ENCODE measurements at regions not wholly inside any gene's neighbourhood (a gene's known extent, or its start where the extent isn't known, plus 50 kb on each side); places are given as distances from the start of the nearest gene placed in this dataset.

DNA sequence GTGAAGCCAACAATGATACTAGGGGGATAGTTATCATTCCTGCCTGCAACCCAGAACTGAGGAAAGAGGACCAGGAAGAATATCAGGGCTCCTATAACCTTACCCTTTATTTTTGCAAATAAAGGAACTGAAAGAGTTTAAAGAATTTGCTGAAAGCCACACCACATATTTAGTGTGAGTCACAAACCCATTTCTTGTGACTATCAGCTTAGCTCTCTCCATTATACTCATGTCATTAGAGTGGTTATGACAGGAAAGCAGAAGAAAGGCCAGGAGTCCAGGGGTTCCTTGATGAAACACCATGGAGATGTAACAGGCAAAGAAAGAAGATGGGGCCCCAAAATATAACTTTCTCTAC lies 141.1 kb upstream of the SAMSN1 start:
- Histone ChIP-seq H3K79me2 (ENCODE audit: insufficient read depth, low read length) (no peaks in the 10 kb centered on the region), H4K5ac (ENCODE audit: insufficient read length, low read depth, low read length) (no peak overlapping the region), H3K14ac (ENCODE audit: insufficient read depth, low read length) (no peak overlapping the region), H3K9me3 (ENCODE audit: control insufficient read depth, low read depth, low read length) (no peaks in the 10 kb centered on the region), H3K4ac (ENCODE audit: low read depth, low read length) (no peak overlapping the region), H3K4me2 (ENCODE audit: insufficient read depth, insufficient read length, low read length) (no peak overlapping the region), H4K91ac (ENCODE audit: insufficient read length, low read depth, low read length) (no peak overlapping the region), H3K23ac (ENCODE audit: insufficient read length, low read depth, low read length) (no peak overlapping the region), H3K4me1 (ENCODE audit: insufficient read depth, low read length) (no peaks in the 10 kb centered on the region), H4K8ac (replicated peaks; ENCODE audit: insufficient read length, low read depth, low read length) (no peak overlapping the region), H3K27me3 (ENCODE audit: insufficient read depth, low read length) (no peaks in the 10 kb centered on the region), H2BK12ac (ENCODE audit: insufficient read length, low read depth, low read length) (no peak overlapping the region), H3K18ac (ENCODE audit: insufficient read length, low read depth, low read length) (no peak overlapping the region), H3K79me1 (ENCODE audit: insufficient read depth, low read depth, low read length, poor library complexity, severe bottlenecking) (no peaks in the 10 kb centered on the region), H2AK5ac (ENCODE audit: insufficient read length, low read length) (no peak overlapping the region), H3T11ph (ENCODE audit: low read length) (no peak overlapping the region), H3K9ac (ENCODE audit: extremely low read depth, insufficient read length, low read length) (no peak overlapping the region), H2BK15ac (ENCODE audit: low read depth, low read length) (no peak overlapping the region), H4K20me1 (ENCODE audit: control insufficient read depth, insufficient read depth, insufficient read length) (no peaks in the 10 kb centered on the region), H3K56ac (ENCODE audit: insufficient read length, low read depth, low read length) (no peak overlapping the region), H2BK120ac (ENCODE audit: low read depth, low read length, poor library complexity, severe bottlenecking) (no peak overlapping the region), H2AFZ (ENCODE audit: low read length) (no peak overlapping the region), H2BK20ac (ENCODE audit: low read depth, low read length, poor library complexity, severe bottlenecking) (no peak overlapping the region), H2BK5ac (ENCODE audit: insufficient read length, low read length) (no peak overlapping the region), H3K27ac (ENCODE audit: insufficient read length, low read depth, low read length) (no peak overlapping the region), H3K23me2 (ENCODE audit: insufficient read length, low read depth, low read length, poor library complexity, severe bottlenecking) (no peaks in the 10 kb centered on the region)
- Mint-ChIP-seq H3K27ac (no peak overlapping the region), H3K36me3 (ENCODE audit: insufficient read depth in 1 of 3, low read depth in 3 of 3) (peaks cover 0 to 6% (median 5%) of the 10 kb centered on the region in 3 experiments; a peak in 3 of 7 replicates), H3K4me3 (no peak overlapping the region), H3K9me3 (peaks cover 0 to 5% of the 10 kb centered on the region in 2 experiments; a peak in 1 of 5 replicates), H3K27me3 (ENCODE audit: low read depth) (no peaks in the 10 kb centered on the region), H3K4me1 (peaks cover 17 to 20% of the 10 kb centered on the region in 2 experiments)
- no peak for DNase-seq
- TF ChIP-seq, protein P1, sequence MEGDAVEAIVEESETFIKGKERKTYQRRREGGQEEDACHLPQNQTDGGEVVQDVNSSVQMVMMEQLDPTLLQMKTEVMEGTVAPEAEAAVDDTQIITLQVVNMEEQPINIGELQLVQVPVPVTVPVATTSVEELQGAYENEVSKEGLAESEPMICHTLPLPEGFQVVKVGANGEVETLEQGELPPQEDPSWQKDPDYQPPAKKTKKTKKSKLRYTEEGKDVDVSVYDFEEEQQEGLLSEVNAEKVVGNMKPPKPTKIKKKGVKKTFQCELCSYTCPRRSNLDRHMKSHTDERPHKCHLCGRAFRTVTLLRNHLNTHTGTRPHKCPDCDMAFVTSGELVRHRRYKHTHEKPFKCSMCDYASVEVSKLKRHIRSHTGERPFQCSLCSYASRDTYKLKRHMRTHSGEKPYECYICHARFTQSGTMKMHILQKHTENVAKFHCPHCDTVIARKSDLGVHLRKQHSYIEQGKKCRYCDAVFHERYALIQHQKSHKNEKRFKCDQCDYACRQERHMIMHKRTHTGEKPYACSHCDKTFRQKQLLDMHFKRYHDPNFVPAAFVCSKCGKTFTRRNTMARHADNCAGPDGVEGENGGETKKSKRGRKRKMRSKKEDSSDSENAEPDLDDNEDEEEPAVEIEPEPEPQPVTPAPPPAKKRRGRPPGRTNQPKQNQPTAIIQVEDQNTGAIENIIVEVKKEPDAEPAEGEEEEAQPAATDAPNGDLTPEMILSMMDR (conservative IDR thresholded peaks at IDR 0.05), result no peak

Data from H9 (cell line).